ENCODE measurements at regions not wholly inside any gene's neighbourhood (a gene's known extent, or its start where the extent isn't known, plus 50 kb on each side); places are given as distances from the start of the nearest gene placed in this dataset.

- DNase-seq (ENCODE audit: low read depth in 2 of 2) = no peak
These were observed 396.2 kb downstream of the CD83 start for GRCh38 chr6:14513496-14514393.

DNA sequence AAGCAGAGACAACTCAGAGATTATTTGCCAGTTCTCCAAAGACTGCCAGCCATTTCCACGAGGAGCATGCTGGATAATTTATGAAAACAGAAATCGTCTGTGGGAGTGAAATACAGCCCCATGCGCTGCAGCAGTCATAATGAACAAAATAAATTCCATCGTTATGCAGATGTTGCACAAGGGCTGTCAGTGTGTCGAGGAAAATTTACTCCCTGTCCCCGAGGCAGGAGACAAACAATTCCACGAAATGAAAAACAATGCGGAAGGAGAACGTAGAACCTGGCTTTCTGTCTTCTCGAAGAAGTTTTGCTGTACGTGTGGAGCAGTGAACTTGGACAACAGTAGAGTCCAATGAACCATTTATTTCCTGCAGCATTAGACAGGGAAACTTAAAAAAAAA, 399.4 kb downstream of the CD83 start:
- H3K4me3 ChIP-seq (replicated peaks in 1 of 2; ENCODE audit: low read depth in 2 of 2, low read length in 2 of 2) = no peak overlapping the region
- DNase-seq (ENCODE audit: low read depth in 2 of 2) = no peak
- no peak for TF ChIP-seq CTCF (IDR thresholded peaks at IDR 0.05; ENCODE audit: low read depth, low read length)

More at GRCh38 chr6:14513496-14514393, 396.2 kb downstream of the CD83 start:
- TF ChIP-seq CTCF (IDR thresholded peaks at IDR 0.05; ENCODE audit: low read depth, low read length) = no peak
- H3K4me3 ChIP-seq (replicated peaks in 1 of 2; ENCODE audit: low read depth in 2 of 2, low read length in 2 of 2) = no peak overlapping the region

- TF ChIP-seq CTCF (IDR thresholded peaks at IDR 0.05; ENCODE audit: low read depth, low read length) = no peak
- DNase-seq (ENCODE audit: low read depth in 2 of 2) = no peak
- no peak overlapping the region for H3K4me3 ChIP-seq (replicated peaks in 1 of 2; ENCODE audit: low read depth in 2 of 2, low read length in 2 of 2)
These were observed 400.0 kb downstream of the CD83 start for GRCh38 chr6:14517516-14518105.

DNA sequence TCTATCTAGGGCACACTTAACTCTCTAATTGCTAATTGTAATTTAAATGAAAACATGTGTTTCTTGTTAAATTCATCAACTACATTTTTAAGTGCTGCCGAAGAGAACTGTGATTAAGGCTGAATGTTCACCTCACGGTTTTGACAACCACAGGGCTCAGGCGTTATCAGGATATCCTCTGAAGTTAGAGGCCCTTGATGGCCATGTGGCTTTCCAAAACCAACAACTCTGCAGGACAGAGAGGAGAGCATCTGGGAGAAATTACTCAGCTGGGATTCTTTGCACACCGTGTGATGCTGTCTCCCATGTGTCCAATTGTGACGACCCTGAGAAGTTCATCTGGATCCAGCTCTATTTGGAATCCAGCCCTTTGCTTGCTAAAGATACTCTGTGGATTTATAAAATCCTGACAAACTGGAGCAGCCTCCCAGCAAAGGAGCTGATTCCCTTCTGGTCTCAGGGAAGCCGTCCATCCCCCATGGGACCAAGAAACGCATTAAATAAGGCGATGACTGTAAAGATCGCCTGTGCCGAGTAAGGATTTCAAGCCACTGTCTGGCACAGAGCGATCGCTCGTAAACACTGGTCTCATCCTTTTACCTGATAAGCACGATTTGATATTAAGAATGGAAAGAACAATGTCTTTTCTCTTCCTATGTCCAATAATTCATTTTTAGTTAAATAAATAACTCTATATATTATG, 401.1 kb downstream of the CD83 start:
- no peak overlapping the region for H3K4me3 ChIP-seq (replicated peaks in 1 of 2; ENCODE audit: low read depth in 2 of 2, low read length in 2 of 2)
- DNase-seq (ENCODE audit: low read depth in 2 of 2) = peak in 1 of 2 donors; percentile 30
- TF ChIP-seq CTCF (IDR thresholded peaks at IDR 0.05; ENCODE audit: low read depth, low read length) = no peak

DNA sequence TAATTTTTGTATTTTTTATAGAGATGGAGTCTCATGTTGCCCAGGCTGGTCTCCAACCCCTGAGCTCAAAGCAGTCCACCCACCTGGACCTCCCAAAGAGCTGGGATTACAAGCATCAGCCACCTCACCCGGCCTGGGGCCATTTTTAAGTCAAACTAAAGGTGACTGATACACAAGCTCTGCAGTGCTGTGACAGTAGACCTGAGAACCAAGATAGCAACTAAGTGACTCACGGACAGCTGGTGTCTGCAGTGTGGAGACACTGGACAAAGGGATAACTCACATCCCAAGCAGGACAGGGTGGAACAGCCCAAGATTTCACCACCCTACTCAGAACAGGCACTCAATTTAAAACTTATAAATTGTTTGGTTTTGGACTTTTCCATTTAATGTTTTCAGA, 402.5 kb downstream of the CD83 start:
- no peak for TF ChIP-seq CTCF (IDR thresholded peaks at IDR 0.05; ENCODE audit: low read depth, low read length)
- peak in 1 of 2 donors; percentile 14 for DNase-seq (ENCODE audit: low read depth in 2 of 2)
- no peak overlapping the region for H3K4me3 ChIP-seq (replicated peaks in 1 of 2; ENCODE audit: low read depth in 2 of 2, low read length in 2 of 2)

GRCh38 chr6:14520536-14520935, 403.0 kb downstream of the CD83 start:
- TF ChIP-seq CTCF (IDR thresholded peaks at IDR 0.05; ENCODE audit: low read depth, low read length) = no peak
- no peak overlapping the region for H3K4me3 ChIP-seq (replicated peaks in 1 of 2; ENCODE audit: low read depth in 2 of 2, low read length in 2 of 2)
- DNase-seq (ENCODE audit: low read depth in 2 of 2) = no peak
